ENCODE measurements at regions not wholly inside any gene's neighbourhood (a gene's known extent, or its start where the extent isn't known, plus 50 kb on each side); places are given as distances from the start of the nearest gene placed in this dataset.

- no peak for TF ChIP-seq CTCF (IDR thresholded peaks at IDR 0.05; ENCODE audit: poor library complexity)
- no peak for TF ChIP-seq EZH2 (IDR thresholded peaks at IDR 0.05; ENCODE audit: borderline replicate concordance)
Measured at GRCh38 chr4:131650951-131651350, 1498.1 kb upstream of the PCDH10 start.

All from hepatocyte (in vitro differentiated cells).